ENCODE measurements at regions not wholly inside any gene's neighbourhood (a gene's known extent, or its start where the extent isn't known, plus 50 kb on each side); places are given as distances from the start of the nearest gene placed in this dataset.
A peak's percentile ranks its signal among the peaks of the same experiment; 100 is the strongest.
"Not testable (repeated sequence)": the region's sequence is repeated elsewhere in the genome, so short reads cannot be mapped to it uniquely, and the experiment has no call there.

- ATAC-seq (no peak), DNase-seq (no peak)
Observed at GRCh38 chr4:53959343-53960120, 104.9 kb downstream of the CHIC2 start.

GRCh38 chr4:53956454-53956853, 108.0 kb downstream of the CHIC2 start:
- DNase-seq = no peak
- no peak for ATAC-seq

GRCh38 chr4:53956053-53956452, 108.4 kb downstream of the CHIC2 start:
- DNase-seq = no peak
- ATAC-seq = no peak

GRCh38 chr4:53951414-53951813, 113.0 kb downstream of the CHIC2 start:
- DNase-seq (no peak), ATAC-seq (no peak)

- DNase-seq = no peak
- no peak for ATAC-seq
Observed at GRCh38 chr4:53943345-53944085, 120.9 kb downstream of the CHIC2 start.

GRCh38 chr4:53942712-53943111, 121.7 kb downstream of the CHIC2 start:
- no peak for ATAC-seq
- no peak for DNase-seq

GRCh38 chr4:53941331-53941730, 123.1 kb downstream of the CHIC2 start:
- ATAC-seq = no peak
- no peak for DNase-seq

- ATAC-seq, DNase-seq: not testable (repeated sequence)
Observed at GRCh38 chr4:53939892-53940291, 124.5 kb downstream of the CHIC2 start.

GRCh38 chr4:53937918-53938317, 126.5 kb downstream of the CHIC2 start:
- no peak for ATAC-seq
- no peak for DNase-seq

- no peak for ATAC-seq
- DNase-seq = no peak
Observed at GRCh38 chr4:53937327-53937726, 127.1 kb downstream of the CHIC2 start.

GRCh38 chr4:53935780-53936179, 128.6 kb downstream of the CHIC2 start:
- ATAC-seq (no peak), DNase-seq (no peak)

GRCh38 chr4:53932796-53933610, 131.4 kb downstream of the CHIC2 start:
- ATAC-seq = no peak
- DNase-seq = no peak

GRCh38 chr4:53931461-53931961, 132.9 kb downstream of the CHIC2 start:
- ATAC-seq = no peak
- DNase-seq = no peak

GRCh38 chr4:53929955-53930798, 134.2 kb downstream of the CHIC2 start:
- ATAC-seq = peak; percentile 77
- DNase-seq = peak; percentile 60

GRCh38 chr4:53929311-53929710, 135.1 kb downstream of the CHIC2 start:
- ATAC-seq = no peak

GRCh38 chr4:53928825-53929224, 135.6 kb downstream of the CHIC2 start:
- DNase-seq = no peak
- no peak for ATAC-seq

More at GRCh38 chr4:53929311-53929710, 135.1 kb downstream of the CHIC2 start:
- no peak for DNase-seq

- DNase-seq = no peak
- peak; percentile 38 for ATAC-seq
Observed at GRCh38 chr4:53925050-53925605, 139.3 kb downstream of the CHIC2 start.

GRCh38 chr4:53924333-53925049, 139.9 kb downstream of the CHIC2 start:
- DNase-seq = no peak
- ATAC-seq = no peak

- DNase-seq = no peak
- no peak for ATAC-seq
Observed at GRCh38 chr4:53923921-53924320, 140.5 kb downstream of the CHIC2 start.

- ATAC-seq = no peak
- DNase-seq = no peak
Observed at GRCh38 chr4:53921856-53922255, 142.5 kb downstream of the CHIC2 start.

- ATAC-seq = no peak
- DNase-seq = no peak
Observed at GRCh38 chr4:53920883-53921282, 143.5 kb downstream of the CHIC2 start.
